PC-9 (cell line): ENCODE measurements at regions not wholly inside any gene's neighbourhood (a gene's known extent, or its start where the extent isn't known, plus 50 kb on each side); places are given as distances from the start of the nearest gene placed in this dataset.

ENCODE experiments used
- BruUV-seq: library from RNA; stranded (reverse); fragments of 400-500 nt; replicated peaks from 2 replicates; lab custom pipeline; 2021; lab: Mats Ljungman, UMichigan
- CTCF ChIA-PET: fragments of 300-600 bp; sonication (Branson Sonifier 250); formaldehyde crosslinking; loops from one replicate; lab custom pipeline; 2022; ENCODE audit warnings: antibody characterized with exemption; lab: Charles Lee
- POLR2A ChIA-PET: fragments of 300-600 bp; sonication (Branson Sonifier 250); formaldehyde crosslinking; loops from one replicate; lab custom pipeline; 2022; ENCODE audit warnings: antibody characterized with exemption; ENCODE audit not compliant: unreplicated experiment; lab: Charles Lee
- DNase-seq, 2 experiments: peaks; one replicate each; pipeline versions ENCODE4 v3.0.0 to v3.0.0-alpha.2; 2015 to 2022; ENCODE audit warnings: mixed read lengths in 1 of 2
- H2AFZ ChIP-seq: fragments of 200-600 bp; sonication (generic); 2 replicates; pipeline ENCODE4 v1.8.1; 2017; ENCODE audit warnings: antibody characterized with exemption
- H3F3A ChIP-seq: fragments of 200-600 bp; sonication (generic); 2 replicates; pipeline ENCODE4 v1.8.1; 2017; ENCODE audit warnings: antibody characterized with exemption, mild to moderate bottlenecking, low read depth; ENCODE audit not compliant: insufficient read depth
- H3K27ac ChIP-seq: fragments of 200-600 bp; sonication (generic); 2 replicates; pipeline ENCODE4 v1.6.1; 2016; ENCODE audit warnings: mixed run types
- H3K27me3 ChIP-seq: fragments of 200-600 bp; sonication (generic); 2 replicates; pipeline ENCODE4 v1.6.1; 2016; ENCODE audit warnings: low read depth, mixed run types; ENCODE audit not compliant: insufficient read depth
- H3K36me3 ChIP-seq: fragments of 200-600 bp; sonication (generic); 2 replicates; pipeline ENCODE4 v1.6.1; 2016; ENCODE audit warnings: low read depth, mixed run types
- H3K4me1 ChIP-seq: fragments of 200-600 bp; sonication (generic); replicated peaks from 2 replicates; pipeline ENCODE4 v1.6.1; 2016; ENCODE audit warnings: mixed run types; ENCODE audit not compliant: insufficient read depth
- H3K4me2 ChIP-seq: fragments of 200-600 bp; sonication (generic); 2 replicates; pipeline ENCODE4 v1.6.1; 2017; ENCODE audit warnings: mixed run types
- H3K4me3 ChIP-seq: fragments of 200-600 bp; sonication (generic); 2 replicates; pipeline ENCODE4 v1.6.1; 2016; ENCODE audit warnings: mixed run types
- H3K79me2 ChIP-seq: fragments of 200-600 bp; sonication (generic); 2 replicates; pipeline ENCODE4 v1.6.1; 2017; ENCODE audit warnings: low read depth, mixed run types
- H3K9me2 ChIP-seq: fragments of 200-600 bp; sonication (generic); 2 replicates; pipeline ENCODE4 v1.8.1; 2017; ENCODE audit warnings: mild to moderate bottlenecking; ENCODE audit not compliant: insufficient read depth
- H3K9me3 ChIP-seq: fragments of 200-600 bp; sonication (generic); 2 replicates; pipeline ENCODE4 v1.8.1; 2016; ENCODE audit warnings: low read depth; ENCODE audit not compliant: insufficient read depth
- H4K20me1 ChIP-seq: fragments of 200-600 bp; sonication (generic); 2 replicates; pipeline ENCODE4 v1.8.1; 2017; ENCODE audit not compliant: insufficient read depth
- CTCF ChIP-seq: fragments of 200-600 bp; sonication (generic); conservative IDR thresholded peaks from 2 replicates; pipeline ENCODE4 v1.6.1; 2017; ENCODE audit warnings: mixed run types, antibody characterized with exemption, mild to moderate bottlenecking, moderate library complexity
- EZH2 ChIP-seq: fragments of 200-600 bp; sonication (generic); IDR thresholded peaks from 2 replicates; pipeline ENCODE4 v1.8.0; 2017; ENCODE audit warnings: antibody characterized with exemption, low read depth
- intact Hi-C: fragments of 100-400 bp; cut with micrococcal nuclease; formaldehyde crosslinking; loops from one replicate; pipeline ENCODE4 v1.10.0; 2022; ENCODE audit not compliant: unreplicated experiment

- H3F3A ChIP-seq: no peaks in the 10 kb centered on the region
- H2AFZ ChIP-seq: no peak overlapping the region
- no peaks in the 10 kb centered on the region for H3K4me1 ChIP-seq
- CTCF ChIA-PET: no interaction called here
- no peaks in the 10 kb centered on the region for H3K9me2 ChIP-seq
- no peaks in the 10 kb centered on the region for H3K79me2 ChIP-seq
- H3K36me3 ChIP-seq: no peaks in the 10 kb centered on the region
- H3K4me3 ChIP-seq: no peak overlapping the region
- no peak overlapping the region for H3K27ac ChIP-seq
- no peak for DNase-seq
- peaks cover 6% of the 10 kb centered on the region; the same call in 1 of the 2 replicates for H3K9me3 ChIP-seq
- BruUV-seq: no TSS peak
- TF ChIP-seq CTCF (no peak), EZH2 (no peak)
- POLR2A ChIA-PET: no interaction called here
- intact Hi-C loops: no loop called here
- no peaks in the 10 kb centered on the region for H4K20me1 ChIP-seq
- H3K27me3 ChIP-seq: no peaks in the 10 kb centered on the region
- no peak overlapping the region for H3K4me2 ChIP-seq
These were observed 743.2 kb upstream of the CDH10 start for GRCh38 chr5:25387953-25388352.

- POLR2A ChIA-PET: no interaction called here
- no peaks in the 10 kb centered on the region for H3K79me2 ChIP-seq
- TF ChIP-seq CTCF (no peak), EZH2 (no peak)
- H3K27me3 ChIP-seq: no peaks in the 10 kb centered on the region
- no peak overlapping the region for H3K4me3 ChIP-seq
- peak in 1 of 2 experiments; percentile 51 for DNase-seq
- H3K4me1 ChIP-seq: no peaks in the 10 kb centered on the region
- no peaks in the 10 kb centered on the region for H3F3A ChIP-seq
- H3K9me3 ChIP-seq: no peaks in the 10 kb centered on the region; the same call in 1 of the 2 replicates
- no peaks in the 10 kb centered on the region for H3K9me2 ChIP-seq
- H4K20me1 ChIP-seq: no peaks in the 10 kb centered on the region
- BruUV-seq: no TSS peak
- no peak overlapping the region for H3K4me2 ChIP-seq
- CTCF ChIA-PET: no interaction called here
- H2AFZ ChIP-seq: no peak overlapping the region
- no peaks in the 10 kb centered on the region for H3K36me3 ChIP-seq
- no peak overlapping the region for H3K27ac ChIP-seq
- intact Hi-C loops: no loop called here
These were observed 718.0 kb upstream of the CDH10 start for GRCh38 chr5:25362799-25363198.

GRCh38 chr5:25358919-25359318 lies 714.1 kb upstream of the CDH10 start:
- CTCF ChIA-PET: no interaction called here
- H3K9me2 ChIP-seq: peaks cover 6% of the 10 kb centered on the region; the same call in 1 of the 2 replicates
- BruUV-seq: no TSS peak

More at GRCh38 chr5:25358919-25359318, 714.1 kb upstream of the CDH10 start:
- H3F3A ChIP-seq: no peaks in the 10 kb centered on the region
- no peak for DNase-seq
- H2AFZ ChIP-seq: no peak overlapping the region
- no peaks in the 10 kb centered on the region for H3K79me2 ChIP-seq
- no peak overlapping the region for H3K4me2 ChIP-seq
- H3K9me3 ChIP-seq: no peaks in the 10 kb centered on the region; the same call in 1 of the 2 replicates
- POLR2A ChIA-PET: no interaction called here
- H3K4me3 ChIP-seq: no peak overlapping the region
- H3K4me1 ChIP-seq: no peaks in the 10 kb centered on the region
- no peak overlapping the region for H3K27ac ChIP-seq
- TF ChIP-seq CTCF (no peak), EZH2 (no peak)
- no peaks in the 10 kb centered on the region for H4K20me1 ChIP-seq
- intact Hi-C loops: no loop called here
- no peaks in the 10 kb centered on the region for H3K36me3 ChIP-seq
- no peaks in the 10 kb centered on the region for H3K27me3 ChIP-seq
